NCI-H128 (cell line): ENCODE measurements at regions not wholly inside any gene's neighbourhood (a gene's known extent, or its start where the extent isn't known, plus 50 kb on each side); places are given as distances from the start of the nearest gene placed in this dataset.
"Not testable (repeated sequence)": the region's sequence is repeated elsewhere in the genome, so short reads cannot be mapped to it uniquely, and the experiment has no call there.

Source experiments
- DNase-seq: peaks from one replicate; lab custom pipeline; 2025; ENCODE audit not compliant: unreplicated experiment; lab: John Stamatoyannopoulos, UW

DNA sequence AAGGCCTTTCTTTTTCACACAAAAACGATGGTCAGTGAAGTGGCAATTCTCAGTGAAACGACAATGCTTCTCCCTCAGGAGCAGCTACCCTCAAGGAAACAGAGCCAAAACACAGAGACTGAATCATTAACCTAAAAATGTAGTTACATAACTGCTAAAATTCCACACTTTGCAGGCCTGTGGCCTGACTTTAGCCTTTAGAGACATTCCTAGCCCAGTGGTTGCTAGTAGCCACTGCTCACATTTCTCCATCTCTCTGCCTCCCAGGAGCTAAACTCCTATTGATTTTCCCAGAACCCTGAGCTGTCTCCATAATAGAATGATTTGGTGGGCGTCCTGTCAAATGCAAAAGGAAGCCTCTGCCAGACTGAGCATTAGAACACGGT lies 630.1 kb upstream of the KCNMB2 start:
- no peak for DNase-seq

DNA sequence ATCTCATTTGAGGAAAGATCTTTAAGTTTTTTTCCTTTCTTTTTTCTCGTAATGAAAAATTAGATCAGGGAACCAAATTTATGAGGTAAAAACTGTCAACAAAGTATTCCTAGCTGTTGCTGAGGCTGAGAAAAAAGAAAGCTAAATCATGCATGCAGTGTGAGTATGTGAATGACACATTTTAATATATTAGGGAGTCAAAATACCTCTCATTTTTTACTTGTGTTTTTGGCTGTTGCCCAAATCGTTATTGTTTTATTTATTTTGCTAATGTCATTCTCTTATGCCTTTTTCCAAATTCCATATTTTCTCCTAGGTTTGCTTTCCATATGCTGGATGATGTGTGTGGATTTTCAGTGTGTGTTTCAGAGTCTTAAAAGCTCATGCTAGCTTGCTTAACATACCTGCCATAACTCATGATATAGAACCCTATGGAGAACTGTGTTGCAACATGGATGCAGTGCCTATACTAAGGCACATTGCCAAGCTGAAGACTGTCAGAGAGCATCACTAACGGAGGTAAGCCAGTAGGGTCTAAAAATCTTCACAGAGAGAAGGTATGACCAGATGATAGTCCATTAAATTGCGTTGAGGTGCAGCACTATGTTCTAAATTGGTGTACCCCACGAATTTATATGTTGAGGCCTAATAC lies 629.5 kb upstream of the KCNMB2 start:
- DNase-seq: no peak

DNA sequence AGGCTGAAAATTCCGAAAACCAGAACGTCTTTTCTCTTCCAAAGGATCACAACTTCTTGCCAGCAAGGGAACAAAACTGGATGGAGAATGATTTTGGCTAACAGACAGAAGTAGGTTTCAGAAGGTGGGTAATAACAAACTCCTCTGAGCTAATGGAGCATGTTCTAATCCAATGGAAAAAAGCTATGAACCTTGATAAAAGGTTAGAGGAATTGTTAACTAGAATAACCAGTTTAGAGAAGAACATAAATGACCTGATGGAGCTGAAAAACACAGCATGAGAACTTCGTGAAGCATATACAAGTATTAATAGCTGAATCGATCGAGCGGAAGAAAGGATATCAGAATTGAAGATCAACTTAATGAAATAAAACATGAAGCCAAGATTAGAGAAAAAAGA lies 626.7 kb upstream of the KCNMB2 start:
- DNase-seq: not testable (repeated sequence)

DNA sequence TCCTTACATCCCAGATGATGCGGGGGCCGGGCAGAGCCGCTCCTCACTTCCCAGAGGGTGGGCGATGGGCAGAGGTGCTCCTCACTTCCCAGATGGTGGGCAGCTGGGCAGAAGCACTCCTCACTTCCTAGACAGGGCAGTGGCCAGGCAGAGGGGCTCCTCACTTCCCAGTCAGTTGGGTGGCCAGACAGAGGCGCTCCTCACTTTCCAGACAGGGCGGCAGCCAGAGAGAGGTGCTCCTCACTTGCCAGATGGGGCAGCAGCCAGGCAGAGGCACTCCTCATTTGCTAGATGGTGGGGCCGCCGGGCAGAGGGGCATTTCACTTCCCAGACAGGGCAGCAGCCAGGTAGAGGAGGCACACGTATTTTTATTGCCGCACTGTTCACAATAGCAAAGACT lies 622.0 kb upstream of the KCNMB2 start:
- DNase-seq: no peak

DNA sequence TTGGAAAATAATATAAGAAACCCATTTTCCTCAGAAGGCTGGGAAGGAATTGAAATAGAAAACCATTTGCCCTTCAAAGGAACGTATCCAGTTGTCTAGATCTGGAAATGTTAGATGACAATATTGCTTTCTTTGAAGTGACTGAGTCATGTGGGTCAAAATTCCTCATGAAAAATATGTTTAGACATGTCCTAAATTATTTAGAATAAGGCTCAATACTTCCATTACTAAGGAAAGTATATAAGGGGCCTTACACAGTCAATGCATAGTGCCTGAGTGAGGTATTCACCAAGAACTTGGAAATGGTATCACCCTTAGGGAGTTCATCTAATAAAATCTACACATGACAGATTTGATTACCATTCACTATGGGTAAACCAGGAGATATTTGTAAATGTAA lies 619.8 kb upstream of the KCNMB2 start:
- DNase-seq: no peak

DNA sequence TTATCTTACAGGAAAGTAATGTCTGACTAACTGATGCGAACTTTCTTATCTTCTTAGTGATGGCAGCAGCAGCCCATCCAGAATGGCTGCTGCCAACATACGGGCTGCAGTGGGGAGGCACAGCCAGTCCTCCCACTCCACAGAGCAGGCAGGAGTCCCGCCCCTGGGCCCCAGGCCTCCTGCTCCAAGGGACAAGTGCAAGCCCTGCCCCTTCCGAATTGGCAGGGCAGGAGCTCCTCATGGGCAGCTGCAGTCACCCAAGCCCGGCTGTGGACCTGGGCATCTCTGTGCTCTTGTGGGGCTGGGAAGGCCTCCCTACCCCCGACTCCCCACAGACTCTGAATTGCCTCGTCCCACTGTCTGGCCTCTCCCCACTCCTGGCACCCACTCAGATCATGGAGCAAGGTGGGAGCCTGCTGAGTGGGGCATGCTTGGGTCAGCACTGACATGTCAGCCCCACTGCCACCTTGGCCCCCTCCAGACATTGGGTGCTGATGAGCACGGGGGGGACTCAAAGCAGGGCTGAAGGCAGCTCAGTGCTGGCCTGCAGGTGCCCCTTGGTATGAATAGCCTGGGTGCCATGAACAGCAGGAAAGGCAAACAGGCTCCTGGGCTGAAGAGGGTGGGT lies 618.9 kb upstream of the KCNMB2 start:
- no peak for DNase-seq

GRCh38 chr3:177921153-177921552 lies 615.1 kb upstream of the KCNMB2 start:
- DNase-seq: no peak

DNA sequence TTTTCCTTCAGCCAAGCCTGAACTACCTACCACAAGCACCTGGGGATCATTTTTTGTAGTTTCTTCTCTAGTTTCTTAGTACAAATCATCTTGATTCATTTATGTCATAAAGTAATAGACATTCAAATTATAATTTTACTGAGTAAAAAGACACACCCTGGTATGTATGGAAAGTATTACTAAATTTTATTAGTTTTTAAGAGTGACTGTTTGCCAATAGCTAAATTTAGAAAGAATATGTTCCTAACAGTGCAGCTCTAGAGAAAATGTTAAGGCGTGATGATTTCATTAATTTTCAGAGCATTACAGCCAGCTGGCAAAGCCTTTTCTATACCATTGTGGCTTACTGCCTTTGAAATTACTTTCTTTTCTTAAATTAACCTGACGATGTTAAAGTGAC lies 612.0 kb upstream of the KCNMB2 start:
- no peak for DNase-seq

GRCh38 chr3:177928172-177928873 lies 607.9 kb upstream of the KCNMB2 start:
- no peak for DNase-seq

DNA sequence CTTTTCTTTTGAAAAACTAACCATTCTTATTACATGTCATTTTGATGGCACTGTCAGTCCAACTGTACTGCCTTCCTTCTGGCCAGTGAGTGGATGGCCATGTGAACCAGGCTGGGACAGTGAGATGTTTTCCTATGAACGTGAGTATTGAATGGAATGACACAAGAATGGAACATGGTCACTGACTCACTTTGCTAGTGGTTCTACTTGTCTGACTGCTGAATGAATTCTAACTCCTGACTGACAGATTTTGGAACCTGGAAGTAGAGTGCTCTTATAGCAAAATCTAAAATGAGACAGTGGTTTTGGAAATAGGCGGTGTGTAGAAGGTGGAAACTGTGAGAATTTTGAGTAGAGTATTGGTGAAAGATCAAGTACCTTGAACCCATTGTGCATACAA lies 606.9 kb upstream of the KCNMB2 start:
- DNase-seq: no peak

DNA sequence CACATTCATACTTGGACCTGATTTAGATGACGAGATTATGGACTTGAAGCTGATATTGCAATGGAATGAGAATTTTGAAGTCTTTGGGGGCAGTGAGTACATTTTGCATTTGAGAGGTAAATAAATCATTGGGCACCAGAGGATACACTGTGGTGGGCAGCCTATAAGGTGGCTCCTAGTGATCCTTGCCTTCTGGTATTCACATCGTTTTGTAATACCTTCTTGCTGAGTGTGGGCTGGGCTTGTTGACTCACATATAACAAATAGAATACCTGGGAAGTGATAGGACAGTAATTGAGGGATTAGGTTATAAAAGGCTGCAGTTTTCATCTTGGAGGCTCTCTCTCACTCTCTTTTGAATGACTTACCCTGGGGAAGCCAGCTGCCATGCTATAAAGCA lies 605.5 kb upstream of the KCNMB2 start:
- DNase-seq: no peak

GRCh38 chr3:177931346-177931745 lies 604.9 kb upstream of the KCNMB2 start:
- no peak for DNase-seq

DNA sequence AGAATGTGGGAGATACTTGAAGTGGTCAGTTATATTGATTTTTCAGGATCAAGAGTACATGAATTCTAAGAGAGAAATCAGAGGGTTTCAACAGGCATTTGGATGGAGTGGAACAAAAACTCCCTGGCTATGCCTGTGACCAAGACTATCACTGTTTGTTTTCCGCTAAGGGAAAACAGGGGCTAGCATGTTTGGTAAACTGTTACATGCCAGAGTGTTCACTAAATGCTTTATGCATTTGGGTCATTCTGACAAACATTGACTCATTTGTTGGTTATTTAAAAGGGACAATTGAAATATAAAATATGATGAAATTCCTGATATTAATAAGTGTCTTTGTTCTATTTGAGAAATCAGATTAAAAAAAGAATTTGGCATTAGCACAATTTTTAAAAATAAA lies 603.9 kb upstream of the KCNMB2 start:
- DNase-seq: no peak

GRCh38 chr3:177932750-177933660 lies 603.2 kb upstream of the KCNMB2 start:
- no peak for DNase-seq

GRCh38 chr3:177934001-177934891 lies 602.0 kb upstream of the KCNMB2 start:
- no peak for DNase-seq

GRCh38 chr3:177935047-177935446 lies 601.2 kb upstream of the KCNMB2 start:
- DNase-seq: no peak

- no peak for DNase-seq
Measured at GRCh38 chr3:177936721-177937120, 599.5 kb upstream of the KCNMB2 start.

GRCh38 chr3:177942911-177943310 lies 593.3 kb upstream of the KCNMB2 start:
- no peak for DNase-seq

- DNase-seq: no peak
Measured at GRCh38 chr3:177944228-177944661, 592.0 kb upstream of the KCNMB2 start.

GRCh38 chr3:177946048-177946447 lies 590.2 kb upstream of the KCNMB2 start:
- no peak for DNase-seq
